Esophagus muscularis mucosa (tissue), 4 donors: ENCODE measurements at regions not wholly inside any gene's neighbourhood (a gene's known extent, or its start where the extent isn't known, plus 50 kb on each side); places are given as distances from the start of the nearest gene placed in this dataset.
"Not testable (repeated sequence)": the region's sequence is repeated elsewhere in the genome, so short reads cannot be mapped to it uniquely, and the experiment has no call there.

Experiments used
- DNase-seq: peaks from one replicate; pipeline ENCODE4 v3.0.0-alpha.2; 2017; ENCODE audit errors: extremely low spot score
- H3K27ac ChIP-seq, 4 donors: fragments of 200-600 bp; sonication (generic); replicated peaks in 1 of 4; 1 replicate in 3 of 4; 2 replicates in 1 of 4; pipeline ENCODE4 v1.5.1; 2016 to 2019; ENCODE audit warnings: mild to moderate bottlenecking in 1 of 4
- H3K27me3 ChIP-seq, 4 donors: fragments of 200-600 bp; sonication (generic); one replicate each; pipeline versions ENCODE4 v1.5.1 to v1.6.0; 2016 to 2019
- H3K36me3 ChIP-seq, 4 donors: fragments of 200-600 bp; sonication (generic); one replicate each; pipeline ENCODE4 v1.5.1; 2016 to 2019
- H3K4me1 ChIP-seq, 4 donors: fragments of 200-600 bp; sonication (generic); one replicate each; pipeline ENCODE4 v1.5.1; 2016 to 2019
- H3K4me3 ChIP-seq, 4 donors: fragments of 200-600 bp; sonication (generic); 1 replicate in 2 of 4; 2 replicates in 2 of 4; pipeline ENCODE4 v1.5.1; 2016 to 2019; ENCODE audit warnings: mild to moderate bottlenecking in 4 of 4, moderate library complexity in 1 of 4
- H3K9me3 ChIP-seq, 4 donors: fragments of 200-600 bp; sonication (generic); 1 replicate in 3 of 4; 2 replicates in 1 of 4; pipeline ENCODE4 v1.5.1; 2016 to 2019
- CTCF ChIP-seq, 3 experiments: fragments of 200-600 bp in 2 of 3; fragments of 450-650 bp in 1 of 3; sonication (generic) in 2 of 3; IDR thresholded peaks; one replicate each; pipeline ENCODE4 v1.5.1; 2017 to 2019; ENCODE audit warnings: antibody characterized with exemption in 3 of 3, mild to moderate bottlenecking in 2 of 3, moderate library complexity in 1 of 3
- EP300 ChIP-seq: sonication (generic); formaldehyde crosslinking; IDR thresholded peaks from one replicate; pipeline ENCODE4 v1.6.1; 2017; ENCODE audit warnings: antibody characterized with exemption
- POLR2A ChIP-seq: fragments of 450-650 bp; IDR thresholded peaks from one replicate; pipeline ENCODE4 v1.6.1; 2017; ENCODE audit warnings: antibody characterized with exemption, moderate library complexity, mild to moderate bottlenecking, low read depth
- POLR2AphosphoS5 ChIP-seq, 2 donors: sonication (generic); formaldehyde crosslinking; IDR thresholded peaks; one replicate each; pipeline ENCODE4 v1.6.1; 2017; ENCODE audit warnings: antibody characterized with exemption in 2 of 2
- WGBS: methylation state at CpG from one replicate; pipeline ENCODE4 v1.1.5; 2018; 5-methylcytosine and 5-hydroxymethylcytosine counted together
- intact Hi-C: fragments of 100-400 bp; cut with DNase I; formaldehyde crosslinking; loops from one replicate; pipeline ENCODE4 v1.15.1; 2023

GRCh38 chr4:148649652-148650331, 207.6 kb upstream of the NR3C2 start:
- no peaks in the 10 kb centered on the region for H3K9me3 ChIP-seq
- no peak for DNase-seq
- H3K36me3 ChIP-seq: no peaks in the 10 kb centered on the region
- H3K27ac ChIP-seq: no peak overlapping the region
- no peaks in the 10 kb centered on the region for H3K27me3 ChIP-seq
- no peak for TF ChIP-seq EP300
- no peak for TF ChIP-seq POLR2AphosphoS5 (IDR thresholded peaks at IDR 0.05)
- intact Hi-C loops: no loop called here
- WGBS: 91% methylated on average over 1 of the region's 1 CpG
- H3K4me3 ChIP-seq: no peak overlapping the region
- H3K4me1 ChIP-seq: no peaks in the 10 kb centered on the region

GRCh38 chr4:148643851-148644250, 201.6 kb upstream of the NR3C2 start:
- Histone ChIP-seq H3K9me3 (no peaks in the 10 kb centered on the region), H3K27ac (no peak overlapping the region), H3K4me3 (no peak overlapping the region), H3K4me1 (no peaks in the 10 kb centered on the region), H3K36me3 (no peaks in the 10 kb centered on the region), H3K27me3 (no peaks in the 10 kb centered on the region)
- TF ChIP-seq EP300 (no peak), CTCF (IDR thresholded peaks at IDR 0.05) (no peak), POLR2A (no peak), POLR2AphosphoS5 (IDR thresholded peaks at IDR 0.05) (no peak)
- 83% methylated on average over 2 of the region's 2 CpGs for WGBS
- intact Hi-C loops: no loop called here
- no peak for DNase-seq

- no peaks in the 10 kb centered on the region for H3K4me1 ChIP-seq
- no peaks in the 10 kb centered on the region for H3K36me3 ChIP-seq
- no peak overlapping the region for H3K27ac ChIP-seq
- peaks cover 0 to under 1% (median 0%) of the 10 kb centered on the region in 4 donors for H3K9me3 ChIP-seq
- DNase-seq: no peak
- no peaks in the 10 kb centered on the region for H3K27me3 ChIP-seq
- intact Hi-C loops: no loop called here
- TF ChIP-seq EP300 (no peak), POLR2A (no peak), POLR2AphosphoS5 (IDR thresholded peaks at IDR 0.05) (no peak), CTCF (IDR thresholded peaks at IDR 0.05) (no peak)
- 86% methylated on average over 2 of the region's 2 CpGs for WGBS
- no peak overlapping the region for H3K4me3 ChIP-seq
These were observed 200.7 kb upstream of the NR3C2 start for GRCh38 chr4:148642907-148643306.

- H3K27ac ChIP-seq, DNase-seq, H3K36me3 ChIP-seq, H3K4me3 ChIP-seq, intact Hi-C loops, H3K4me1 ChIP-seq, H3K27me3 ChIP-seq: not testable (repeated sequence)
- 77% methylated on average over 2 of the region's 2 CpGs for WGBS
- peaks cover 0 to 10% (median 2%) of the 10 kb centered on the region in 4 donors for H3K9me3 ChIP-seq
These were observed 195.9 kb upstream of the NR3C2 start for GRCh38 chr4:148638079-148638478.

- H3K4me1 ChIP-seq, H3K27ac ChIP-seq, intact Hi-C loops, H3K4me3 ChIP-seq, H3K27me3 ChIP-seq, DNase-seq, H3K36me3 ChIP-seq: not testable (repeated sequence)
- 92% methylated on average over 3 of the region's 3 CpGs for WGBS
- H3K9me3 ChIP-seq: peaks cover 0 to 10% (median 2%) of the 10 kb centered on the region in 4 donors
These were observed 195.2 kb upstream of the NR3C2 start for GRCh38 chr4:148637453-148637852.

GRCh38 chr4:148634476-148634875, 192.3 kb upstream of the NR3C2 start:
- H3K27ac ChIP-seq: no peak overlapping the region
- intact Hi-C loops: no loop called here
- no peak for DNase-seq
- TF ChIP-seq CTCF (IDR thresholded peaks at IDR 0.05): no peak
- no peak for TF ChIP-seq POLR2AphosphoS5 (IDR thresholded peaks at IDR 0.05)
- TF ChIP-seq EP300: no peak
- no peak for TF ChIP-seq POLR2A
- no peaks in the 10 kb centered on the region for H3K27me3 ChIP-seq
- H3K9me3 ChIP-seq: peaks cover 0 to 10% (median 2%) of the 10 kb centered on the region in 4 donors
- no peaks in the 10 kb centered on the region for H3K36me3 ChIP-seq
- H3K4me3 ChIP-seq: no peak overlapping the region
- WGBS: 89% methylated on average over 3 of the region's 3 CpGs
- H3K4me1 ChIP-seq: no peaks in the 10 kb centered on the region
